Smooth muscle cell (in vitro differentiated cells): ENCODE measurements at regions not wholly inside any gene's neighbourhood (a gene's known extent, or its start where the extent isn't known, plus 50 kb on each side); places are given as distances from the start of the nearest gene placed in this dataset.
"Not testable (repeated sequence)": the region's sequence is repeated elsewhere in the genome, so short reads cannot be mapped to it uniquely, and the experiment has no call there.

Experiments used
- DNase-seq: peaks from one replicate; lab custom pipeline; 2025; ENCODE audit not compliant: unreplicated experiment; lab: John Stamatoyannopoulos, UW
- H2AFZ ChIP-seq: fragments of 200-600 bp; sonication (generic); 2 replicates; pipeline ENCODE4 v1.6.0; 2016; ENCODE audit warnings: antibody characterized with exemption, low read depth, mild to moderate bottlenecking
- H3F3A ChIP-seq: fragments of 200-600 bp; sonication (generic); 2 replicates; pipeline ENCODE4 v1.6.0; 2017; ENCODE audit warnings: antibody characterized with exemption, low read depth
- H3K27ac ChIP-seq: fragments of 200-600 bp; sonication (generic); 2 replicates; pipeline ENCODE4 v1.5.1; 2016; ENCODE audit warnings: low read depth, mild to moderate bottlenecking
- H3K27me3 ChIP-seq: fragments of 200-600 bp; sonication (generic); 2 replicates; pipeline ENCODE4 v1.6.1; 2016; ENCODE audit warnings: low read depth, mild to moderate bottlenecking
- H3K36me3 ChIP-seq: fragments of 200-600 bp; sonication (generic); 2 replicates; pipeline ENCODE4 v1.5.1; 2016; ENCODE audit warnings: low read depth
- H3K4me1 ChIP-seq: fragments of 200-600 bp; sonication (generic); 2 replicates; pipeline ENCODE4 v1.5.1; 2016; ENCODE audit warnings: low read depth
- H3K4me2 ChIP-seq: fragments of 200-600 bp; sonication (generic); 2 replicates; pipeline ENCODE4 v1.6.0; 2016; ENCODE audit warnings: mild to moderate bottlenecking
- H3K4me3 ChIP-seq: fragments of 200-600 bp; sonication (generic); 2 replicates; pipeline ENCODE4 v1.5.1; 2016; ENCODE audit warnings: mild to moderate bottlenecking
- H3K79me2 ChIP-seq: fragments of 200-600 bp; sonication (generic); 2 replicates; pipeline ENCODE4 v1.6.0; 2016; ENCODE audit warnings: low read depth, mild to moderate bottlenecking
- H3K9ac ChIP-seq: fragments of 200-600 bp; sonication (generic); 2 replicates; pipeline ENCODE4 v1.6.0; 2016; ENCODE audit warnings: low read depth
- H3K9me3 ChIP-seq: fragments of 200-600 bp; sonication (generic); replicated peaks from 2 replicates; pipeline ENCODE4 v1.5.1; 2016; ENCODE audit warnings: low read depth
- H4K20me1 ChIP-seq: fragments of 200-600 bp; sonication (generic); 2 replicates; pipeline ENCODE4 v1.6.0; 2016; ENCODE audit warnings: low read depth
- CTCF ChIP-seq: fragments of 200-600 bp; sonication (generic); IDR thresholded peaks from 2 replicates; pipeline ENCODE4 v1.5.1; 2017; ENCODE audit warnings: borderline replicate concordance, mild to moderate bottlenecking, antibody characterized with exemption; ENCODE audit not compliant: insufficient read depth, poor library complexity, severe bottlenecking
- WGBS: methylation state at CpG from one replicate; pipeline ENCODE4 v1.1.7; 2016; ENCODE audit warnings: low lambda C conversion rate; 5-methylcytosine and 5-hydroxymethylcytosine counted together

GRCh38 chr1:146401281-146401825 is 172.5 kb upstream of the NOTCH2NLA start:
- H2AFZ ChIP-seq, H3K27me3 ChIP-seq, H3K4me3 ChIP-seq, H3K4me2 ChIP-seq, H3K9ac ChIP-seq, H3K36me3 ChIP-seq, H3K4me1 ChIP-seq, DNase-seq, H3K27ac ChIP-seq, H4K20me1 ChIP-seq, H3K79me2 ChIP-seq, H3F3A ChIP-seq, H3K9me3 ChIP-seq: not testable (repeated sequence)
- peak; percentile 38 for TF ChIP-seq CTCF
- 39% methylated on average over 7 of the region's 7 CpGs for WGBS

GRCh38 chr1:146400173-146401121 is 171.6 kb upstream of the NOTCH2NLA start:
- H3K4me3 ChIP-seq, H3K27ac ChIP-seq, H2AFZ ChIP-seq, H3K4me2 ChIP-seq, H4K20me1 ChIP-seq, H3K4me1 ChIP-seq, H3K36me3 ChIP-seq, DNase-seq, H3K79me2 ChIP-seq, H3F3A ChIP-seq, H3K9me3 ChIP-seq, H3K9ac ChIP-seq, H3K27me3 ChIP-seq: not testable (repeated sequence)
- WGBS: 78% methylated on average over 8 of the region's 8 CpGs

- not testable (repeated sequence) for H3K27me3 ChIP-seq, H3K9me3 ChIP-seq, H3K36me3 ChIP-seq, H3K4me3 ChIP-seq, H3F3A ChIP-seq, H4K20me1 ChIP-seq, H3K4me2 ChIP-seq, H3K27ac ChIP-seq, H3K79me2 ChIP-seq, H2AFZ ChIP-seq, DNase-seq, H3K4me1 ChIP-seq, H3K9ac ChIP-seq
- 94% methylated on average over 2 of the region's 2 CpGs for WGBS
These were observed 170.4 kb upstream of the NOTCH2NLA start for GRCh38 chr1:146399225-146399624.

- not testable (repeated sequence) for H3K4me3 ChIP-seq, H3K27ac ChIP-seq, H4K20me1 ChIP-seq, H3K9me3 ChIP-seq, H2AFZ ChIP-seq, H3K4me2 ChIP-seq, H3K79me2 ChIP-seq, H3K9ac ChIP-seq, DNase-seq, H3F3A ChIP-seq, H3K4me1 ChIP-seq, H3K27me3 ChIP-seq, H3K36me3 ChIP-seq
These were observed 168.0 kb upstream of the NOTCH2NLA start for GRCh38 chr1:146396801-146397200.

GRCh38 chr1:146396242-146396641 is 167.4 kb upstream of the NOTCH2NLA start:
- H2AFZ ChIP-seq, H3K9ac ChIP-seq, H3K27me3 ChIP-seq, DNase-seq, H3K4me2 ChIP-seq, H4K20me1 ChIP-seq, H3K9me3 ChIP-seq, H3K27ac ChIP-seq, H3K79me2 ChIP-seq, H3K4me1 ChIP-seq, H3K36me3 ChIP-seq, H3F3A ChIP-seq, H3K4me3 ChIP-seq: not testable (repeated sequence)
- 89% methylated on average over 6 of the region's 6 CpGs for WGBS

- not testable (repeated sequence) for H3K27me3 ChIP-seq, H3K9me3 ChIP-seq, H3K4me3 ChIP-seq, H3K27ac ChIP-seq, H3K4me1 ChIP-seq, H3K4me2 ChIP-seq, H3K79me2 ChIP-seq, H3K9ac ChIP-seq, DNase-seq, H2AFZ ChIP-seq, H4K20me1 ChIP-seq, H3F3A ChIP-seq, H3K36me3 ChIP-seq
- WGBS: 90% methylated on average over 15 of the region's 23 CpGs
These were observed 165.0 kb upstream of the NOTCH2NLA start for GRCh38 chr1:146393796-146394195.

- not testable (repeated sequence) for H3K9me3 ChIP-seq, H2AFZ ChIP-seq, DNase-seq, H3K27ac ChIP-seq, H3K79me2 ChIP-seq, H3K4me2 ChIP-seq, H3K27me3 ChIP-seq, H3K4me1 ChIP-seq, H3F3A ChIP-seq, H3K4me3 ChIP-seq, H4K20me1 ChIP-seq, H3K9ac ChIP-seq, H3K36me3 ChIP-seq
- WGBS: 98% methylated on average over 18 of the region's 19 CpGs
These were observed 164.3 kb upstream of the NOTCH2NLA start for GRCh38 chr1:146393154-146393553.

GRCh38 chr1:146389178-146389577 is 160.4 kb upstream of the NOTCH2NLA start:
- not testable (repeated sequence) for H3K9ac ChIP-seq, H3K4me3 ChIP-seq, H2AFZ ChIP-seq, H3K79me2 ChIP-seq, H3K27ac ChIP-seq, DNase-seq, H3K4me1 ChIP-seq, H3F3A ChIP-seq, H3K36me3 ChIP-seq, H3K4me2 ChIP-seq, H3K27me3 ChIP-seq, H4K20me1 ChIP-seq, H3K9me3 ChIP-seq
- 97% methylated on average over 6 of the region's 6 CpGs for WGBS
